Smooth muscle cell (in vitro differentiated cells): ENCODE measurements at regions not wholly inside any gene's neighbourhood (a gene's known extent, or its start where the extent isn't known, plus 50 kb on each side); places are given as distances from the start of the nearest gene placed in this dataset.

Source experiments
- DNase-seq: peaks from one replicate; lab custom pipeline; 2025; ENCODE audit not compliant: unreplicated experiment; lab: John Stamatoyannopoulos, UW
- H2AFZ ChIP-seq: fragments of 200-600 bp; sonication (generic); 2 replicates; pipeline ENCODE4 v1.6.0; 2016; ENCODE audit warnings: antibody characterized with exemption, low read depth, mild to moderate bottlenecking
- H3F3A ChIP-seq: fragments of 200-600 bp; sonication (generic); 2 replicates; pipeline ENCODE4 v1.6.0; 2017; ENCODE audit warnings: antibody characterized with exemption, low read depth
- H3K27ac ChIP-seq: fragments of 200-600 bp; sonication (generic); 2 replicates; pipeline ENCODE4 v1.5.1; 2016; ENCODE audit warnings: low read depth, mild to moderate bottlenecking
- H3K27me3 ChIP-seq: fragments of 200-600 bp; sonication (generic); 2 replicates; pipeline ENCODE4 v1.6.1; 2016; ENCODE audit warnings: low read depth, mild to moderate bottlenecking
- H3K36me3 ChIP-seq: fragments of 200-600 bp; sonication (generic); 2 replicates; pipeline ENCODE4 v1.5.1; 2016; ENCODE audit warnings: low read depth
- H3K4me1 ChIP-seq: fragments of 200-600 bp; sonication (generic); 2 replicates; pipeline ENCODE4 v1.5.1; 2016; ENCODE audit warnings: low read depth
- H3K4me2 ChIP-seq: fragments of 200-600 bp; sonication (generic); 2 replicates; pipeline ENCODE4 v1.6.0; 2016; ENCODE audit warnings: mild to moderate bottlenecking
- H3K4me3 ChIP-seq: fragments of 200-600 bp; sonication (generic); 2 replicates; pipeline ENCODE4 v1.5.1; 2016; ENCODE audit warnings: mild to moderate bottlenecking
- H3K79me2 ChIP-seq: fragments of 200-600 bp; sonication (generic); 2 replicates; pipeline ENCODE4 v1.6.0; 2016; ENCODE audit warnings: low read depth, mild to moderate bottlenecking
- H3K9ac ChIP-seq: fragments of 200-600 bp; sonication (generic); 2 replicates; pipeline ENCODE4 v1.6.0; 2016; ENCODE audit warnings: low read depth
- H3K9me3 ChIP-seq: fragments of 200-600 bp; sonication (generic); replicated peaks from 2 replicates; pipeline ENCODE4 v1.5.1; 2016; ENCODE audit warnings: low read depth
- H4K20me1 ChIP-seq: fragments of 200-600 bp; sonication (generic); 2 replicates; pipeline ENCODE4 v1.6.0; 2016; ENCODE audit warnings: low read depth
- WGBS: methylation state at CpG from one replicate; pipeline ENCODE4 v1.1.7; 2016; ENCODE audit warnings: low lambda C conversion rate; 5-methylcytosine and 5-hydroxymethylcytosine counted together
- TF ChIP-seq, protein P1 (sequence below): fragments of 200-600 bp; sonication (generic); IDR thresholded peaks from 2 replicates; pipeline ENCODE4 v1.5.1; 2017; ENCODE audit warnings: borderline replicate concordance, mild to moderate bottlenecking, antibody characterized with exemption; ENCODE audit not compliant: insufficient read depth, poor library complexity, severe bottlenecking

DNA sequence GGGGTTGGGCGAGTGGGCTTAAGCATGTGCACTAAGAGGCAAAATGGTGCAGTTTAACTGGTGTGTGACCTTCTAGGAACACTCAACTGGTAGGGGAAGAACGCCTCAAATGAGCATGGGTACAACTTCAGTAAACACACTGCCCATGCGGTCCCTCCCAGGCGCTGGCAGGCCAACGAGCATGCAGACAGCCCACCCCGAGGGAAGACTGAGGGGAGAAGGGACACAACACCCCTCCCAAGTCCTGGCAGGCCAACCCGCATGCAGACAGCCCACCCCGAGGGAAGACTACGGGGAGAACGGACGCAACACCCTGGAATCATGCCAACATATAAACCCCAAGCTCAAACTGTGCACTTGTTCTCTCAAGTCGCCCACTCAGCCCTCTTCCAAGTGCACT lies 456.0 kb downstream of the FBXO15 start:
- WGBS, result over 99% methylated on average over 12 of the region's 12 CpGs
- H2AFZ ChIP-seq, result no peak overlapping the region

DNA sequence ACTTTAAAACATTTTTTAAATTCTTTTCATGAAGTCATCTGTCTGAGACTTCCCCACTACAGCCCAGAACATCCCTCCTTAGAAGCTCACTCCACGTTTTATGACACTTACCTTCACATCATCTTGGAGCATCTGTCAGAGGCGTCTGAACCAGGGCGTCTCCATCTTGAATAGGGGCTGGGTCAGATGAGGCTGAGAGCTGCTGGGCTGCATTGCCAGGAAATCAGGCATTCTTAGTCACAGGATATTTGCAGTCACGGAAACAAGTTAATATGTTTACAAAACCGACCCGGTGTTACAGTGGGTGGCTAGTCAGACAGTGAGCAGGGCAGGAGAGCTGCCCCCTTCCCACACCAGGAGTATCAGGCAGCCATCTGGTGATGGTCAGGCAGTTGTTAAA lies 456.5 kb downstream of the FBXO15 start:
- peak overlapping the region; percentile 41 for H3K9ac ChIP-seq
- TF ChIP-seq, protein P1, sequence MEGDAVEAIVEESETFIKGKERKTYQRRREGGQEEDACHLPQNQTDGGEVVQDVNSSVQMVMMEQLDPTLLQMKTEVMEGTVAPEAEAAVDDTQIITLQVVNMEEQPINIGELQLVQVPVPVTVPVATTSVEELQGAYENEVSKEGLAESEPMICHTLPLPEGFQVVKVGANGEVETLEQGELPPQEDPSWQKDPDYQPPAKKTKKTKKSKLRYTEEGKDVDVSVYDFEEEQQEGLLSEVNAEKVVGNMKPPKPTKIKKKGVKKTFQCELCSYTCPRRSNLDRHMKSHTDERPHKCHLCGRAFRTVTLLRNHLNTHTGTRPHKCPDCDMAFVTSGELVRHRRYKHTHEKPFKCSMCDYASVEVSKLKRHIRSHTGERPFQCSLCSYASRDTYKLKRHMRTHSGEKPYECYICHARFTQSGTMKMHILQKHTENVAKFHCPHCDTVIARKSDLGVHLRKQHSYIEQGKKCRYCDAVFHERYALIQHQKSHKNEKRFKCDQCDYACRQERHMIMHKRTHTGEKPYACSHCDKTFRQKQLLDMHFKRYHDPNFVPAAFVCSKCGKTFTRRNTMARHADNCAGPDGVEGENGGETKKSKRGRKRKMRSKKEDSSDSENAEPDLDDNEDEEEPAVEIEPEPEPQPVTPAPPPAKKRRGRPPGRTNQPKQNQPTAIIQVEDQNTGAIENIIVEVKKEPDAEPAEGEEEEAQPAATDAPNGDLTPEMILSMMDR, result no peak
- no peak overlapping the region for H3K4me2 ChIP-seq
- no peaks in the 10 kb centered on the region for H3K9me3 ChIP-seq
- WGBS, result 24% methylated on average over 6 of the region's 6 CpGs
- H2AFZ ChIP-seq, result no peak overlapping the region
- H3K27ac ChIP-seq, result peak overlapping the region; percentile 82
- no peak for DNase-seq
- H3K27me3 ChIP-seq, result no peaks in the 10 kb centered on the region
- H4K20me1 ChIP-seq, result no peaks in the 10 kb centered on the region
- no peak overlapping the region for H3K4me3 ChIP-seq
- H3F3A ChIP-seq, result peaks cover 3% of the 10 kb centered on the region
- H3K36me3 ChIP-seq, result no peaks in the 10 kb centered on the region
- H3K79me2 ChIP-seq, result no peaks in the 10 kb centered on the region
- H3K4me1 ChIP-seq, result peaks cover 24% of the 10 kb centered on the region

More for the DNA sequence above, 456.0 kb downstream of the FBXO15 start:
- TF ChIP-seq, protein P1, result no peak
- Histone ChIP-seq H3K9ac (peak overlapping the region; percentile 41), H3K27me3 (no peaks in the 10 kb centered on the region), H3K4me2 (no peak overlapping the region), H3K36me3 (no peaks in the 10 kb centered on the region), H3K27ac (peak overlapping the region; percentile 41), H3K4me3 (no peak overlapping the region), H3K79me2 (no peaks in the 10 kb centered on the region), H3F3A (peaks cover 3% of the 10 kb centered on the region), H4K20me1 (no peaks in the 10 kb centered on the region), H3K4me1 (peaks cover 24% of the 10 kb centered on the region), H3K9me3 (no peaks in the 10 kb centered on the region)
- DNase-seq, result no peak

DNA sequence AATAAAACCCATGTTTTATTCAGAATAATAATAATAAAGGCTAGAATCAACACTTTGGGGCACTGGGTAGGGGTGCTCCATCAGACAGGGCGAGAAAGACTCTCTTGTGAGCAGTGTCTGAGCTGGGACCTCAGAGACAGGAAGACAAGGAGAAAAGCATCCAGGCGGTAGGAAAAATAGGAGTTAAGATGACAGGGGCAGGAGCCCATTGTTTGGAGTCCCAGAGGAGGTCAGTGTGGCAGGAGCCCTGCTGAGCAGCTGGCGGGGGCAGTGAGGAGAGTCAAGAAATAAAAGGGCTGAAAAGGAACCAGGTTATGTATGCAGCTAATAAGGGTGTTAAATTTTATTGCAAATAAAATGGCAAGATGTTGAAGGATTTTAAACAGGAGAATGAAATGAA lies 457.4 kb downstream of the FBXO15 start:
- H3K27ac ChIP-seq, result peak overlapping the region; percentile 82
- no peak for DNase-seq
- peaks cover 3% of the 10 kb centered on the region for H3F3A ChIP-seq
- H3K4me2 ChIP-seq, result no peak overlapping the region
- H3K4me1 ChIP-seq, result peaks cover 24% of the 10 kb centered on the region
- H3K4me3 ChIP-seq, result no peak overlapping the region
- 75% methylated on average over 3 of the region's 3 CpGs for WGBS
- no peaks in the 10 kb centered on the region for H3K9me3 ChIP-seq
- no peaks in the 10 kb centered on the region for H3K36me3 ChIP-seq
- TF ChIP-seq, protein P1, result no peak
- H2AFZ ChIP-seq, result no peak overlapping the region
- H3K79me2 ChIP-seq, result no peaks in the 10 kb centered on the region
- no peaks in the 10 kb centered on the region for H4K20me1 ChIP-seq
- H3K27me3 ChIP-seq, result no peaks in the 10 kb centered on the region
- no peak overlapping the region for H3K9ac ChIP-seq
